ENCODE measurements at regions not wholly inside any gene's neighbourhood (a gene's known extent, or its start where the extent isn't known, plus 50 kb on each side); places are given as distances from the start of the nearest gene placed in this dataset.
"Not testable (repeated sequence)": the region's sequence is repeated elsewhere in the genome, so short reads cannot be mapped to it uniquely, and the experiment has no call there.

GRCh38 chr12:90542852-90543251 lies 412.1 kb downstream of the CCER1 start:
- DNase-seq; intact Hi-C loops (cut with micrococcal nuclease); H3K27me3 ChIP-seq (ENCODE audit: control insufficient read depth in 2 of 2, insufficient read depth in 2 of 2, low read length in 2 of 2); H3K27ac Mint-ChIP-seq; POLR2A ChIA-PET; H3K36me3 Mint-ChIP-seq; H3K9me3 Mint-ChIP-seq; H3K4me3 ChIP-seq (ENCODE audit: low read length); CTCF ChIA-PET; ATAC-seq; H3K4me1 Mint-ChIP-seq; H3K4me1 ChIP-seq (ENCODE audit: control insufficient read depth in 2 of 2, insufficient read depth in 2 of 2, low read length in 2 of 2); H3K9me3 ChIP-seq (ENCODE audit: control insufficient read depth in 2 of 3, low read length in 3 of 3); H3K36me3 ChIP-seq (ENCODE audit: control insufficient read depth in 2 of 3, insufficient read depth in 3 of 3, low read length in 3 of 3); H3K27me3 Mint-ChIP-seq; H3K27ac ChIP-seq (ENCODE audit: low read depth, low read length); H3K4me3 Mint-ChIP-seq: not testable (repeated sequence)

- ATAC-seq, H3K9me3 Mint-ChIP-seq, H3K4me1 Mint-ChIP-seq: not testable (repeated sequence)
These were observed 421.1 kb downstream of the CCER1 start for GRCh38 chr12:90533828-90534227.

GRCh38 chr12:90520002-90520734 lies 434.8 kb downstream of the CCER1 start:
- no peak for ATAC-seq
- no peaks in the 10 kb centered on the region for H3K27me3 ChIP-seq (ENCODE audit: control insufficient read depth in 2 of 2, insufficient read depth in 2 of 2, low read length in 2 of 2)
- H3K4me3 Mint-ChIP-seq = no peak overlapping the region
- H3K27me3 Mint-ChIP-seq = peaks cover 0 to 4% (median 0%) of the 10 kb centered on the region in 5 donors
- H3K27ac ChIP-seq (ENCODE audit: low read depth, low read length) = no peak overlapping the region
- H3K9me3 ChIP-seq (ENCODE audit: control insufficient read depth in 2 of 3, low read length in 3 of 3) = no peaks in the 10 kb centered on the region
- H3K9me3 Mint-ChIP-seq = peaks cover 0 to 6% (median 0%) of the 10 kb centered on the region in 11 donors
- intact Hi-C loops (cut with micrococcal nuclease) = no loop called here
- no peak for DNase-seq
- H3K36me3 ChIP-seq (ENCODE audit: control insufficient read depth in 2 of 3, insufficient read depth in 3 of 3, low read length in 3 of 3) = no peaks in the 10 kb centered on the region
- H3K4me3 ChIP-seq (ENCODE audit: low read length) = no peak overlapping the region
- peaks cover 0 to 6% (median 0%) of the 10 kb centered on the region in 7 donors for H3K4me1 Mint-ChIP-seq
- H3K4me1 ChIP-seq (ENCODE audit: control insufficient read depth in 2 of 2, insufficient read depth in 2 of 2, low read length in 2 of 2) = peaks cover 0 to 3% of the 10 kb centered on the region in 2 donors
- POLR2A ChIA-PET = no interaction called here
- CTCF ChIA-PET = no interaction called here
- H3K27ac Mint-ChIP-seq = no peak overlapping the region
- H3K36me3 Mint-ChIP-seq = no peaks in the 10 kb centered on the region

More at GRCh38 chr12:90533828-90534227, 421.1 kb downstream of the CCER1 start:
- H3K27me3 ChIP-seq (ENCODE audit: control insufficient read depth in 2 of 2, insufficient read depth in 2 of 2, low read length in 2 of 2); DNase-seq; intact Hi-C loops (cut with micrococcal nuclease); H3K36me3 ChIP-seq (ENCODE audit: control insufficient read depth in 2 of 3, insufficient read depth in 3 of 3, low read length in 3 of 3); H3K4me3 ChIP-seq (ENCODE audit: low read length); CTCF ChIA-PET; H3K9me3 ChIP-seq (ENCODE audit: control insufficient read depth in 2 of 3, low read length in 3 of 3); POLR2A ChIA-PET; H3K27ac Mint-ChIP-seq; H3K36me3 Mint-ChIP-seq; H3K27ac ChIP-seq (ENCODE audit: low read depth, low read length); H3K4me1 ChIP-seq (ENCODE audit: control insufficient read depth in 2 of 2, insufficient read depth in 2 of 2, low read length in 2 of 2); H3K4me3 Mint-ChIP-seq; H3K27me3 Mint-ChIP-seq: not testable (repeated sequence)

GRCh38 chr12:90519285-90519684 lies 435.7 kb downstream of the CCER1 start:
- no peak for ATAC-seq
- Histone ChIP-seq H3K36me3 (ENCODE audit: control insufficient read depth in 2 of 3, insufficient read depth in 3 of 3, low read length in 3 of 3) (no peaks in the 10 kb centered on the region), H3K9me3 (ENCODE audit: control insufficient read depth in 2 of 3, low read length in 3 of 3) (no peaks in the 10 kb centered on the region), H3K27ac (ENCODE audit: low read depth, low read length) (no peak overlapping the region), H3K4me1 (ENCODE audit: control insufficient read depth in 2 of 2, insufficient read depth in 2 of 2, low read length in 2 of 2) (peaks cover 0 to 4% of the 10 kb centered on the region in 2 donors), H3K4me3 (ENCODE audit: low read length) (no peak overlapping the region), H3K27me3 (ENCODE audit: control insufficient read depth in 2 of 2, insufficient read depth in 2 of 2, low read length in 2 of 2) (no peaks in the 10 kb centered on the region)
- intact Hi-C loops (cut with micrococcal nuclease) = loop anchor here in 1 of 2 donors (10.0 kb wide), 1 partner anchor 974 kb away; no protein-coding TSS in a partner anchor
- ChIA-PET POLR2A (no interaction called here), CTCF (no interaction called here)
- peaks cover 0 to 7% (median 0%) of the 10 kb centered on the region in 7 donors for H3K4me1 Mint-ChIP-seq
- H3K27ac Mint-ChIP-seq = no peak overlapping the region
- H3K36me3 Mint-ChIP-seq = no peaks in the 10 kb centered on the region
- H3K27me3 Mint-ChIP-seq = peaks cover 0 to 4% (median 0%) of the 10 kb centered on the region in 5 donors
- no peak overlapping the region for H3K4me3 Mint-ChIP-seq
- no peak for DNase-seq
- peaks cover 0 to 6% (median 0%) of the 10 kb centered on the region in 11 donors for H3K9me3 Mint-ChIP-seq

- Mint-ChIP-seq H3K27me3 (peaks cover 0 to 7% (median 2%) of the 10 kb centered on the region in 5 donors), H3K4me3 (peak overlapping the region in 1 of 10 donors; percentile 20), H3K4me1 (peaks cover 0 to 7% (median 0%) of the 10 kb centered on the region in 7 donors), H3K27ac (no peak overlapping the region), H3K9me3 (peaks cover 0 to 6% (median 0%) of the 10 kb centered on the region in 11 donors), H3K36me3 (no peaks in the 10 kb centered on the region)
- Histone ChIP-seq H3K4me3 (ENCODE audit: low read length) (no peak overlapping the region), H3K27ac (ENCODE audit: low read depth, low read length) (no peak overlapping the region), H3K9me3 (ENCODE audit: control insufficient read depth in 2 of 3, low read length in 3 of 3) (no peaks in the 10 kb centered on the region), H3K27me3 (ENCODE audit: control insufficient read depth in 2 of 2, insufficient read depth in 2 of 2, low read length in 2 of 2) (no peaks in the 10 kb centered on the region), H3K36me3 (ENCODE audit: control insufficient read depth in 2 of 3, insufficient read depth in 3 of 3, low read length in 3 of 3) (no peaks in the 10 kb centered on the region), H3K4me1 (ENCODE audit: control insufficient read depth in 2 of 2, insufficient read depth in 2 of 2, low read length in 2 of 2) (peaks cover 0 to 4% of the 10 kb centered on the region in 2 donors)
- intact Hi-C loops (cut with micrococcal nuclease) = loop anchor here in 1 of 2 donors (10.0 kb wide), 1 partner anchor 971 kb away; no protein-coding TSS in a partner anchor
- ATAC-seq = no peak
- POLR2A ChIA-PET = no interaction called here
- CTCF ChIA-PET = no interaction called here
- DNase-seq = no peak
These were observed 439.5 kb downstream of the CCER1 start for GRCh38 chr12:90515199-90516175.

- H3K4me3 Mint-ChIP-seq = no peak overlapping the region
- no peaks in the 10 kb centered on the region for H3K36me3 Mint-ChIP-seq
- H3K4me1 ChIP-seq (ENCODE audit: control insufficient read depth in 2 of 2, insufficient read depth in 2 of 2, low read length in 2 of 2) = peaks cover 0 to 4% of the 10 kb centered on the region in 2 donors
- POLR2A ChIA-PET = no interaction called here
- CTCF ChIA-PET = no interaction called here
- H3K27me3 ChIP-seq (ENCODE audit: control insufficient read depth in 2 of 2, insufficient read depth in 2 of 2, low read length in 2 of 2) = no peaks in the 10 kb centered on the region
- no peak overlapping the region for H3K27ac ChIP-seq (ENCODE audit: low read depth, low read length)
- no peak for DNase-seq
- H3K4me3 ChIP-seq (ENCODE audit: low read length) = no peak overlapping the region
- no peaks in the 10 kb centered on the region for H3K36me3 ChIP-seq (ENCODE audit: control insufficient read depth in 2 of 3, insufficient read depth in 3 of 3, low read length in 3 of 3)
- no peak overlapping the region for H3K27ac Mint-ChIP-seq
- intact Hi-C loops (cut with micrococcal nuclease) = loop anchor here in 1 of 2 donors (10.0 kb wide), 1 partner anchor 970 kb away; no protein-coding TSS in a partner anchor
- peaks cover 0 to 11% (median 0%) of the 10 kb centered on the region in 11 donors for H3K9me3 Mint-ChIP-seq
- H3K27me3 Mint-ChIP-seq = peaks cover 0 to 7% (median 2%) of the 10 kb centered on the region in 5 donors
- ATAC-seq = no peak
- H3K4me1 Mint-ChIP-seq = peaks cover 0 to 7% (median 0%) of the 10 kb centered on the region in 7 donors
- H3K9me3 ChIP-seq (ENCODE audit: control insufficient read depth in 2 of 3, low read length in 3 of 3) = no peaks in the 10 kb centered on the region
These were observed 440.7 kb downstream of the CCER1 start for GRCh38 chr12:90514325-90514724.

Data from naive thymus-derived CD4-positive, alpha-beta T cell (primary cell).